ENCODE measurements at regions not wholly inside any gene's neighbourhood (a gene's known extent, or its start where the extent isn't known, plus 50 kb on each side); places are given as distances from the start of the nearest gene placed in this dataset.

DNA sequence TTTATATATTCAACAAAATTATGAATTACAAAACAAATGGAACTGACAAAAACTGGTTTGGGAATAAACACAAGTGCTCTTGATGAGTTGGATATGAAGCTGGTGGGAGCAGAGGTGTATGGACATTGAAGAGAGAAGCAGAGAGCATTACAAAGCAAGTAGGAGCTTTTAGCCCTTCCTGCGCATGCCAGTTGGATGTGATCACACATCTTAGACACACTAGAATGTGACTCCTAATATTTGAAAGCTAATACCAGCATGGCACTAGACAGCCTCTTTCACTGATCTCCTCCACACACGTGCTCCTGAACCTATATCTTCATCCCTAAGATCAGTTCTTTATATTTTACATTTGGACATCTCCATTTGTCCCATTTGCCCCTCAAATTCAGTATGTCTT, 298.1 kb downstream of the MTX2 start:
- DNase-seq = no peak
- CTCF ChIA-PET = no interaction called here
- Histone ChIP-seq H3K36me3 (ENCODE audit: control insufficient read depth in 2 of 3, insufficient read depth in 3 of 3, low read length in 3 of 3) (no peaks in the 10 kb centered on the region), H3K27ac (ENCODE audit: low read depth, low read length) (no peak overlapping the region), H3K9me3 (ENCODE audit: control insufficient read depth in 2 of 3, low read length in 3 of 3) (no peaks in the 10 kb centered on the region), H3K27me3 (ENCODE audit: control insufficient read depth in 2 of 2, insufficient read depth in 2 of 2, low read length in 2 of 2) (no peaks in the 10 kb centered on the region), H3K4me3 (ENCODE audit: low read length) (no peak overlapping the region), H3K4me1 (ENCODE audit: control insufficient read depth in 2 of 2, insufficient read depth in 2 of 2, low read length in 2 of 2) (no peaks in the 10 kb centered on the region)
- Mint-ChIP-seq H3K9me3 (peaks cover 0 to 4% (median 0%) of the 10 kb centered on the region in 11 donors), H3K27me3 (peaks cover 28 to 51% (median 38%) of the 10 kb centered on the region in 5 donors), H3K36me3 (no peaks in the 10 kb centered on the region), H3K27ac (no peak overlapping the region), H3K4me1 (peaks cover 0 to 3% (median 0%) of the 10 kb centered on the region in 7 donors), H3K4me3 (no peak overlapping the region)
- intact Hi-C loops (cut with micrococcal nuclease) = no loop called here
- POLR2A ChIA-PET = no interaction called here
- ATAC-seq = no peak

- ATAC-seq = no peak
- no peak for DNase-seq
- peaks cover 0 to 3% (median 0%) of the 10 kb centered on the region in 11 donors for H3K9me3 Mint-ChIP-seq
- Histone ChIP-seq H3K36me3 (ENCODE audit: control insufficient read depth in 2 of 3, insufficient read depth in 3 of 3, low read length in 3 of 3) (no peaks in the 10 kb centered on the region), H3K4me1 (ENCODE audit: control insufficient read depth in 2 of 2, insufficient read depth in 2 of 2, low read length in 2 of 2) (no peaks in the 10 kb centered on the region), H3K9me3 (ENCODE audit: control insufficient read depth in 2 of 3, low read length in 3 of 3) (no peaks in the 10 kb centered on the region), H3K27me3 (ENCODE audit: control insufficient read depth in 2 of 2, insufficient read depth in 2 of 2, low read length in 2 of 2) (no peaks in the 10 kb centered on the region), H3K4me3 (ENCODE audit: low read length) (no peak overlapping the region), H3K27ac (ENCODE audit: low read depth, low read length) (no peak overlapping the region)
- H3K27me3 Mint-ChIP-seq = peaks cover 20 to 51% (median 32%) of the 10 kb centered on the region in 5 donors
- ChIA-PET POLR2A (no interaction called here), CTCF (no interaction called here)
- intact Hi-C loops (cut with micrococcal nuclease) = no loop called here
- peaks cover 0 to 3% (median 0%) of the 10 kb centered on the region in 7 donors for H3K4me1 Mint-ChIP-seq
- no peak overlapping the region for H3K4me3 Mint-ChIP-seq
- no peak overlapping the region for H3K27ac Mint-ChIP-seq
- H3K36me3 Mint-ChIP-seq = no peaks in the 10 kb centered on the region
Observed at GRCh38 chr2:176569574-176569973, 300.3 kb downstream of the MTX2 start.

- Mint-ChIP-seq H3K27me3 (peaks cover 17 to 62% (median 32%) of the 10 kb centered on the region in 5 donors), H3K27ac (no peak overlapping the region), H3K4me3 (no peak overlapping the region), H3K4me1 (no peaks in the 10 kb centered on the region), H3K36me3 (no peaks in the 10 kb centered on the region), H3K9me3 (peaks cover 0 to 6% (median 0%) of the 10 kb centered on the region in 11 donors)
- ChIA-PET CTCF (interaction anchor here (0.6 kb wide), 1 partner anchor 17 kb away, joined by 3 read pairs; no protein-coding TSS in a partner anchor), POLR2A (no interaction called here)
- Histone ChIP-seq H3K9me3 (ENCODE audit: control insufficient read depth in 2 of 3, low read length in 3 of 3) (no peaks in the 10 kb centered on the region), H3K27me3 (ENCODE audit: control insufficient read depth in 2 of 2, insufficient read depth in 2 of 2, low read length in 2 of 2) (no peaks in the 10 kb centered on the region), H3K4me3 (ENCODE audit: low read length) (no peak overlapping the region), H3K36me3 (ENCODE audit: control insufficient read depth in 2 of 3, insufficient read depth in 3 of 3, low read length in 3 of 3) (no peaks in the 10 kb centered on the region), H3K27ac (ENCODE audit: low read depth, low read length) (no peak overlapping the region), H3K4me1 (ENCODE audit: control insufficient read depth in 2 of 2, insufficient read depth in 2 of 2, low read length in 2 of 2) (no peaks in the 10 kb centered on the region)
- intact Hi-C loops (cut with micrococcal nuclease) = no loop called here
- no peak for ATAC-seq
- no peak for DNase-seq
Observed at GRCh38 chr2:176573612-176574483, 304.6 kb downstream of the MTX2 start.

- intact Hi-C loops (cut with micrococcal nuclease) = no loop called here
- no peak overlapping the region for H3K4me3 ChIP-seq (ENCODE audit: low read length)
- Mint-ChIP-seq H3K4me1 (no peaks in the 10 kb centered on the region), H3K27me3 (peaks cover 24 to 65% (median 28%) of the 10 kb centered on the region in 5 donors), H3K4me3 (no peak overlapping the region), H3K36me3 (no peaks in the 10 kb centered on the region), H3K27ac (no peak overlapping the region), H3K9me3 (peaks cover 0 to 8% (median 0%) of the 10 kb centered on the region in 11 donors)
- no peak for DNase-seq
- H3K4me1 ChIP-seq (ENCODE audit: control insufficient read depth in 2 of 2, insufficient read depth in 2 of 2, low read length in 2 of 2) = no peaks in the 10 kb centered on the region
- no peaks in the 10 kb centered on the region for H3K9me3 ChIP-seq (ENCODE audit: control insufficient read depth in 2 of 3, low read length in 3 of 3)
- CTCF ChIA-PET = interaction anchor here (0.5 kb wide), 1 partner anchor 1508 kb away, joined by 3 read pairs; no protein-coding TSS in a partner anchor
- no peak for ATAC-seq
- no peaks in the 10 kb centered on the region for H3K27me3 ChIP-seq (ENCODE audit: control insufficient read depth in 2 of 2, insufficient read depth in 2 of 2, low read length in 2 of 2)
- POLR2A ChIA-PET = no interaction called here
- H3K27ac ChIP-seq (ENCODE audit: low read depth, low read length) = no peak overlapping the region
- no peaks in the 10 kb centered on the region for H3K36me3 ChIP-seq (ENCODE audit: control insufficient read depth in 2 of 3, insufficient read depth in 3 of 3, low read length in 3 of 3)
Observed at GRCh38 chr2:176574484-176575236, 305.4 kb downstream of the MTX2 start.

- Mint-ChIP-seq H3K36me3 (no peaks in the 10 kb centered on the region), H3K27ac (no peak overlapping the region), H3K4me1 (no peaks in the 10 kb centered on the region), H3K9me3 (peaks cover 0 to 8% (median 0%) of the 10 kb centered on the region in 11 donors), H3K4me3 (no peak overlapping the region), H3K27me3 (peaks cover 26 to 62% (median 28%) of the 10 kb centered on the region in 5 donors)
- Histone ChIP-seq H3K36me3 (ENCODE audit: control insufficient read depth in 2 of 3, insufficient read depth in 3 of 3, low read length in 3 of 3) (no peaks in the 10 kb centered on the region), H3K4me1 (ENCODE audit: control insufficient read depth in 2 of 2, insufficient read depth in 2 of 2, low read length in 2 of 2) (no peaks in the 10 kb centered on the region), H3K27ac (ENCODE audit: low read depth, low read length) (no peak overlapping the region), H3K9me3 (ENCODE audit: control insufficient read depth in 2 of 3, low read length in 3 of 3) (no peaks in the 10 kb centered on the region), H3K4me3 (ENCODE audit: low read length) (no peak overlapping the region), H3K27me3 (ENCODE audit: control insufficient read depth in 2 of 2, insufficient read depth in 2 of 2, low read length in 2 of 2) (no peaks in the 10 kb centered on the region)
- ATAC-seq (no peak), DNase-seq (no peak)
- CTCF ChIA-PET = interaction anchor here (0.5 kb wide), 1 partner anchor 1507 kb away, joined by 3 read pairs; no protein-coding TSS in a partner anchor
- intact Hi-C loops (cut with micrococcal nuclease) = no loop called here
- POLR2A ChIA-PET = no interaction called here
Observed at GRCh38 chr2:176575237-176575744, 306.0 kb downstream of the MTX2 start.

DNA sequence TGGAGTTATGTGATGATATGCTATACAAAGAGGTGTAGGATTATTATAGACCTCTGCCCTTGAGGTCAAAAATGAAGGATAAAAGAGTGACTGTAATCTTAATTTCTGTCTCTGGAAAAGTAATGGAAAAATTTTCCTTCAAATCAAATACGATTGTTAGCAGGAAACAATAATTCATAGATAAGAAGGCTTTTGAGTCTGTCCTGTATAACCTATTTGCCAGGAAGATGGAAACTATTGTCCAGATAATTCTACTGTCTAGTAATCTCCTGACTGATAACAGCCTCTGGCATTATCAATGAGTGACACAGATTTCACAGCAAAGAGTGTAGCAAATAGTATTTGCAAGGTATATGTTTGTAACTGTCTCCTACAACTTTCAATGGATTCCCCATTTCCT, 307.8 kb downstream of the MTX2 start:
- ChIA-PET POLR2A (no interaction called here), CTCF (no interaction called here)
- Histone ChIP-seq H3K9me3 (ENCODE audit: control insufficient read depth in 2 of 3, low read length in 3 of 3) (no peaks in the 10 kb centered on the region), H3K4me1 (ENCODE audit: control insufficient read depth in 2 of 2, insufficient read depth in 2 of 2, low read length in 2 of 2) (no peaks in the 10 kb centered on the region), H3K27ac (ENCODE audit: low read depth, low read length) (no peak overlapping the region), H3K27me3 (ENCODE audit: control insufficient read depth in 2 of 2, insufficient read depth in 2 of 2, low read length in 2 of 2) (no peaks in the 10 kb centered on the region), H3K4me3 (ENCODE audit: low read length) (no peak overlapping the region), H3K36me3 (ENCODE audit: control insufficient read depth in 2 of 3, insufficient read depth in 3 of 3, low read length in 3 of 3) (no peaks in the 10 kb centered on the region)
- H3K27me3 Mint-ChIP-seq = peaks cover 22 to 53% (median 26%) of the 10 kb centered on the region in 5 donors
- intact Hi-C loops (cut with micrococcal nuclease) = no loop called here
- H3K4me1 Mint-ChIP-seq = no peaks in the 10 kb centered on the region
- DNase-seq (no peak), ATAC-seq (no peak)
- no peak overlapping the region for H3K4me3 Mint-ChIP-seq
- H3K9me3 Mint-ChIP-seq = peaks cover 0 to 8% (median 0%) of the 10 kb centered on the region in 11 donors
- no peak overlapping the region for H3K27ac Mint-ChIP-seq
- H3K36me3 Mint-ChIP-seq = no peaks in the 10 kb centered on the region
